Epithelial cell of proximal tubule (primary cell): ENCODE measurements at regions not wholly inside any gene's neighbourhood (a gene's known extent, or its start where the extent isn't known, plus 50 kb on each side); places are given as distances from the start of the nearest gene placed in this dataset.

Experiments used
- DNase-seq: peaks from one replicate; pipeline ENCODE4 v3.0.0-alpha.2; 2011; ENCODE audit warnings: low read depth
- H3K4me3 ChIP-seq: 2 replicates; pipeline ENCODE4 v1.5.1; 2011; ENCODE audit warnings: low read depth, mild to moderate bottlenecking, low read length
- TF ChIP-seq, protein P1 (sequence below): conservative IDR thresholded peaks from 2 replicates; pipeline ENCODE4 v1.5.1; 2012; ENCODE audit warnings: low read depth, mild to moderate bottlenecking, low read length

DNA sequence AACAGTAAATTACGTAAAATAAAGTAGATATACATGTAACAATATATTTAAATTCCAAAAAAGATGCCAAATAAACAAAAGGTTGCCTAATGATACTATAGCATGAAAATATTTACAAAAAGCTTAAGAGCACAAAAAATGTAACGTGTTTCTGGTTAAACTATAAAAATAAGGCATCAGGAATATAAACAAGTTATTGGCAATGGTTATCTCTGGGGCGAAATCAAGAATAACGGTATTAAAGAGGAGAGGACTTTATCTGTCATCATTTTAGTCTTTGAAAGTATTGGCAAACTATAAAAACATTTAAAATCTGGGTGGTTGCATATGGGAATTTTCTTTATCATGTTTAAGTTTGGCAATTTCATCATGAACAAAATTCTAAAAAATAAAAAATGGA is 1599.2 kb downstream of the MAT2B start:
- TF ChIP-seq, protein P1, sequence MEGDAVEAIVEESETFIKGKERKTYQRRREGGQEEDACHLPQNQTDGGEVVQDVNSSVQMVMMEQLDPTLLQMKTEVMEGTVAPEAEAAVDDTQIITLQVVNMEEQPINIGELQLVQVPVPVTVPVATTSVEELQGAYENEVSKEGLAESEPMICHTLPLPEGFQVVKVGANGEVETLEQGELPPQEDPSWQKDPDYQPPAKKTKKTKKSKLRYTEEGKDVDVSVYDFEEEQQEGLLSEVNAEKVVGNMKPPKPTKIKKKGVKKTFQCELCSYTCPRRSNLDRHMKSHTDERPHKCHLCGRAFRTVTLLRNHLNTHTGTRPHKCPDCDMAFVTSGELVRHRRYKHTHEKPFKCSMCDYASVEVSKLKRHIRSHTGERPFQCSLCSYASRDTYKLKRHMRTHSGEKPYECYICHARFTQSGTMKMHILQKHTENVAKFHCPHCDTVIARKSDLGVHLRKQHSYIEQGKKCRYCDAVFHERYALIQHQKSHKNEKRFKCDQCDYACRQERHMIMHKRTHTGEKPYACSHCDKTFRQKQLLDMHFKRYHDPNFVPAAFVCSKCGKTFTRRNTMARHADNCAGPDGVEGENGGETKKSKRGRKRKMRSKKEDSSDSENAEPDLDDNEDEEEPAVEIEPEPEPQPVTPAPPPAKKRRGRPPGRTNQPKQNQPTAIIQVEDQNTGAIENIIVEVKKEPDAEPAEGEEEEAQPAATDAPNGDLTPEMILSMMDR, result no peak
- no peak for DNase-seq

DNA sequence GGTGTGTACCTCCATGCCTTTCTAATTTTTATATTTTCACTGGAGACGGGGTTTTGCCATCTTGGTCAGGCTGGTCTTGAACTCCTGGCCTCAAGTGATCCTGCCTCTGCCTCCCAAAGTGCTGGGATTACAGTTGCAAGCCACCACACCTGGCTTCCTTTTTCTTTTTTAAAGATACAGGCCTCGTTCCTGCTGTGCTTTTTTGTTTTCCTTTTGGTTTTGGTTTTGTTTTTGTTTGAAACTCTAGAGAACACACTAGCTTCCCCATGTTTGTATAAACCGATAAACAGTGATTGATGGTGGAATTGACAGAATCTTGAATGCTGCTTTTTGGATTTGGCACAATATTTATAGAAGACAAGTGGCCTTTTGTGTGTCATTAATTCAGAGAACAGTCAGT is 1603.4 kb downstream of the MAT2B start:
- no peak for DNase-seq
- TF ChIP-seq, protein P1, result no peak

More for the DNA sequence above, 1599.2 kb downstream of the MAT2B start:
- H3K4me3 ChIP-seq, result no peak overlapping the region

DNA sequence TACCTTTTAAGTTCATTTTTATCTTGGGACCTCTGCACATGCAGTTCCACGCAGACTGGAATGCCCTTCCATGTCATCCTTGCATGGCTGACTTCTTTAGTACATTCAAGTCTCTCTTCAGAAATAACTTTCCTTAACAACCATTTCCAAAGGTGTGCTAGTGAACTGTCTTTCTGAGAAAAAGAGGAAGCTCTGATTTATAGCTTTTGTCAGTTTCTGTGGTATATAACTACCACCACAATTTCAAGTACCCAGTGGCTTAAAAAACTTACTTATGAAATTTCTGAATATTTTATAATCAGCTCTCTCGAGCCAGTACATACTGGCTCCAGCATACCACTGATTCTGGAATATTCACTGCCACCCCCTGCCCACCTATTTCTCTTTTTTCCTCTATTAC is 1613.8 kb downstream of the MAT2B start:
- DNase-seq, result no peak
- TF ChIP-seq, protein P1, result no peak
- H3K4me3 ChIP-seq, result no peak overlapping the region

More for the DNA sequence above, 1603.4 kb downstream of the MAT2B start:
- H3K4me3 ChIP-seq, result no peak overlapping the region

- H3K4me3 ChIP-seq, result no peak overlapping the region
- TF ChIP-seq, protein P1, result no peak
- DNase-seq, result no peak
Measured at GRCh38 chr5:165126598-165126997, 1621.2 kb downstream of the MAT2B start.

- no peak for DNase-seq
- no peak overlapping the region for H3K4me3 ChIP-seq
- TF ChIP-seq, protein P1, result no peak
Measured at GRCh38 chr5:165127941-165128340, 1622.5 kb downstream of the MAT2B start.

DNA sequence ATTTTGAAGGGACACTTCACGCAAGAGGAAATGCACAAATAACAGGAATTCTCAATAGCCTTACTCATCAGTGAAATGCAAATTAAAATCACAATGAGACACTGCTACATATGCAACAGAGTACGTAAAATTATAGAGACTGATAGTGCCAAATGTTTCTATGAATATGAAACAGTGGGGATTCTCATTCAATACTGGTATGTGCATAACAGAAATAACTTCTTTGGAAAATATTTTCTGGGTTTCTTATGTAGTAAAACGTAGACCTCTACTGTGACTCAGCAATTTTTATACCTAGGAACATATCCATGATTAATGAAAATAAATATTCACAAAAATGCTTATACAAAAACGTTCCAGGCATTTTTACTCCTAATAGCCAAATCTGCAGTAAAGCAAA is 1625.2 kb downstream of the MAT2B start:
- no peak for DNase-seq
- TF ChIP-seq, protein P1, result no peak

GRCh38 chr5:165134155-165134554 is 1628.7 kb downstream of the MAT2B start:
- H3K4me3 ChIP-seq, result no peak overlapping the region
- no peak for DNase-seq
- TF ChIP-seq, protein P1, result no peak

More for the DNA sequence above, 1625.2 kb downstream of the MAT2B start:
- no peak overlapping the region for H3K4me3 ChIP-seq
